PC-9 (cell line): ENCODE measurements at regions not wholly inside any gene's neighbourhood (a gene's known extent, or its start where the extent isn't known, plus 50 kb on each side); places are given as distances from the start of the nearest gene placed in this dataset.
"Not testable (repeated sequence)": the region's sequence is repeated elsewhere in the genome, so short reads cannot be mapped to it uniquely, and the experiment has no call there.

Experiments
- BruUV-seq: library from RNA; stranded (reverse); fragments of 400-500 nt; replicated peaks from 2 replicates; lab custom pipeline; 2021; lab: Mats Ljungman, UMichigan
- CTCF ChIA-PET: fragments of 300-600 bp; sonication (Branson Sonifier 250); formaldehyde crosslinking; loops from one replicate; lab custom pipeline; 2022; ENCODE audit warnings: antibody characterized with exemption; lab: Charles Lee
- POLR2A ChIA-PET: fragments of 300-600 bp; sonication (Branson Sonifier 250); formaldehyde crosslinking; loops from one replicate; lab custom pipeline; 2022; ENCODE audit warnings: antibody characterized with exemption; ENCODE audit not compliant: unreplicated experiment; lab: Charles Lee
- DNase-seq, 2 experiments: peaks; one replicate each; pipeline versions ENCODE4 v3.0.0 to v3.0.0-alpha.2; 2015 to 2022; ENCODE audit warnings: mixed read lengths in 1 of 2
- H2AFZ ChIP-seq: fragments of 200-600 bp; sonication (generic); 2 replicates; pipeline ENCODE4 v1.8.1; 2017; ENCODE audit warnings: antibody characterized with exemption
- H3F3A ChIP-seq: fragments of 200-600 bp; sonication (generic); 2 replicates; pipeline ENCODE4 v1.8.1; 2017; ENCODE audit warnings: antibody characterized with exemption, mild to moderate bottlenecking, low read depth; ENCODE audit not compliant: insufficient read depth
- H3K27ac ChIP-seq: fragments of 200-600 bp; sonication (generic); 2 replicates; pipeline ENCODE4 v1.6.1; 2016; ENCODE audit warnings: mixed run types
- H3K27me3 ChIP-seq: fragments of 200-600 bp; sonication (generic); 2 replicates; pipeline ENCODE4 v1.6.1; 2016; ENCODE audit warnings: low read depth, mixed run types; ENCODE audit not compliant: insufficient read depth
- H3K36me3 ChIP-seq: fragments of 200-600 bp; sonication (generic); 2 replicates; pipeline ENCODE4 v1.6.1; 2016; ENCODE audit warnings: low read depth, mixed run types
- H3K4me1 ChIP-seq: fragments of 200-600 bp; sonication (generic); replicated peaks from 2 replicates; pipeline ENCODE4 v1.6.1; 2016; ENCODE audit warnings: mixed run types; ENCODE audit not compliant: insufficient read depth
- H3K4me2 ChIP-seq: fragments of 200-600 bp; sonication (generic); 2 replicates; pipeline ENCODE4 v1.6.1; 2017; ENCODE audit warnings: mixed run types
- H3K4me3 ChIP-seq: fragments of 200-600 bp; sonication (generic); 2 replicates; pipeline ENCODE4 v1.6.1; 2016; ENCODE audit warnings: mixed run types
- H3K79me2 ChIP-seq: fragments of 200-600 bp; sonication (generic); 2 replicates; pipeline ENCODE4 v1.6.1; 2017; ENCODE audit warnings: low read depth, mixed run types
- H3K9me2 ChIP-seq: fragments of 200-600 bp; sonication (generic); 2 replicates; pipeline ENCODE4 v1.8.1; 2017; ENCODE audit warnings: mild to moderate bottlenecking; ENCODE audit not compliant: insufficient read depth
- H3K9me3 ChIP-seq: fragments of 200-600 bp; sonication (generic); 2 replicates; pipeline ENCODE4 v1.8.1; 2016; ENCODE audit warnings: low read depth; ENCODE audit not compliant: insufficient read depth
- H4K20me1 ChIP-seq: fragments of 200-600 bp; sonication (generic); 2 replicates; pipeline ENCODE4 v1.8.1; 2017; ENCODE audit not compliant: insufficient read depth
- EZH2 ChIP-seq: fragments of 200-600 bp; sonication (generic); IDR thresholded peaks from 2 replicates; pipeline ENCODE4 v1.8.0; 2017; ENCODE audit warnings: antibody characterized with exemption, low read depth
- intact Hi-C: fragments of 100-400 bp; cut with micrococcal nuclease; formaldehyde crosslinking; loops from one replicate; pipeline ENCODE4 v1.10.0; 2022; ENCODE audit not compliant: unreplicated experiment
- TF ChIP-seq, protein P1 (sequence below): fragments of 200-600 bp; sonication (generic); conservative IDR thresholded peaks from 2 replicates; pipeline ENCODE4 v1.6.1; 2017; ENCODE audit warnings: mixed run types, antibody characterized with exemption, mild to moderate bottlenecking, moderate library complexity

DNA sequence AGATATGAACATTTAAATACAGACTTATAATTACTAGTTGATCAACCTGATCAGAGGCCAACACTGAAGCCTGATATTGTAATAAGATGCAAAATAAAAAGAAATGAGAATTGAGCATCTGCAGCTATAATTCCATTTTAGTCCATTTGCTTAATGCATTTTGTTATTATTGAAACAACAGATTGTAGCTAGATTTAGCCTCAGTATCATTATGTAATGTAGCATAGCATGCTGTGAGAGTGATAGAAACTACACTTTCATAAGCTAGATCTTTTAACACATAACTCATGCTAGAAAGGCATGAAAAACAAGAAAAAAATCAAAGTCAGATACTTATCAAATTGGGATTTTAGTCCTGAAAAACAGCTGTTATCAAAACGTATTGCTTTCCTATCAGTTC lies 292.7 kb upstream of the ADARB2 start:
- CTCF ChIA-PET = no interaction called here

DNA sequence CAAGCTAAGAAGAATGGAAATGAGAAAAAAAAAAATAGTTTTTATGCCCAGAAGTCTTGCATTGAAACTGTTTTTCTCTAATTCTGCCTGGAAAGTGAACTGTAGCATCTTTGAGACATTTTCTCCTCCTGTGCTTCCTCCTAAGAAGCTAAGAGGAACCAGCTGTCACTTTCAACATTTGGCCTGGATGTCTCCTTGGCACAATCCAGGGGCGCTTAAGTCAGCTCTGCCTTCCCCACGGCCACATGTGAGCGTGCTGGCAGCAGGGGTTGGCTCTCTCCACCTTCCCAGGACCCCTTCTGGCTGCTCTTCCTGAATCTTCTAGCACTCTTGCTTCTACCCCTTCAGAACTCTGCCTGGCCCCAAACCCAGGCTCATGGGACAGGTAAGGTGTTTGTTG lies 289.6 kb upstream of the ADARB2 start:
- TF ChIP-seq EZH2 = no peak
- TF ChIP-seq, protein P1, sequence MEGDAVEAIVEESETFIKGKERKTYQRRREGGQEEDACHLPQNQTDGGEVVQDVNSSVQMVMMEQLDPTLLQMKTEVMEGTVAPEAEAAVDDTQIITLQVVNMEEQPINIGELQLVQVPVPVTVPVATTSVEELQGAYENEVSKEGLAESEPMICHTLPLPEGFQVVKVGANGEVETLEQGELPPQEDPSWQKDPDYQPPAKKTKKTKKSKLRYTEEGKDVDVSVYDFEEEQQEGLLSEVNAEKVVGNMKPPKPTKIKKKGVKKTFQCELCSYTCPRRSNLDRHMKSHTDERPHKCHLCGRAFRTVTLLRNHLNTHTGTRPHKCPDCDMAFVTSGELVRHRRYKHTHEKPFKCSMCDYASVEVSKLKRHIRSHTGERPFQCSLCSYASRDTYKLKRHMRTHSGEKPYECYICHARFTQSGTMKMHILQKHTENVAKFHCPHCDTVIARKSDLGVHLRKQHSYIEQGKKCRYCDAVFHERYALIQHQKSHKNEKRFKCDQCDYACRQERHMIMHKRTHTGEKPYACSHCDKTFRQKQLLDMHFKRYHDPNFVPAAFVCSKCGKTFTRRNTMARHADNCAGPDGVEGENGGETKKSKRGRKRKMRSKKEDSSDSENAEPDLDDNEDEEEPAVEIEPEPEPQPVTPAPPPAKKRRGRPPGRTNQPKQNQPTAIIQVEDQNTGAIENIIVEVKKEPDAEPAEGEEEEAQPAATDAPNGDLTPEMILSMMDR = no peak
- Histone ChIP-seq H3K4me3 (no peak overlapping the region), H3K36me3 (no peaks in the 10 kb centered on the region), H3K9me3 (no peaks in the 10 kb centered on the region), H4K20me1 (no peaks in the 10 kb centered on the region), H3K27me3 (no peaks in the 10 kb centered on the region), H3K4me1 (no peaks in the 10 kb centered on the region), H3K79me2 (no peaks in the 10 kb centered on the region), H3K9me2 (no peaks in the 10 kb centered on the region), H3F3A (no peaks in the 10 kb centered on the region), H3K4me2 (no peak overlapping the region), H2AFZ (no peak overlapping the region), H3K27ac (no peak overlapping the region)
- POLR2A ChIA-PET = no interaction called here
- CTCF ChIA-PET = no interaction called here
- intact Hi-C loops = no loop called here
- no peak for DNase-seq
- no TSS peak for BruUV-seq

More for the DNA sequence above, 292.7 kb upstream of the ADARB2 start:
- no peak for DNase-seq
- intact Hi-C loops = no loop called here
- Histone ChIP-seq H2AFZ (no peak overlapping the region), H3K4me1 (no peaks in the 10 kb centered on the region), H3K36me3 (no peaks in the 10 kb centered on the region), H3K9me2 (no peaks in the 10 kb centered on the region), H3K27me3 (no peaks in the 10 kb centered on the region), H3F3A (no peaks in the 10 kb centered on the region), H3K27ac (no peak overlapping the region), H3K79me2 (no peaks in the 10 kb centered on the region), H3K4me2 (no peak overlapping the region), H3K9me3 (no peaks in the 10 kb centered on the region), H3K4me3 (no peak overlapping the region), H4K20me1 (no peaks in the 10 kb centered on the region)
- POLR2A ChIA-PET = no interaction called here
- TF ChIP-seq EZH2 = no peak
- TF ChIP-seq, protein P1 = no peak
- no TSS peak for BruUV-seq

- POLR2A ChIA-PET = not testable (repeated sequence)
Observed at GRCh38 chr10:2024750-2025149, 287.4 kb upstream of the ADARB2 start.

DNA sequence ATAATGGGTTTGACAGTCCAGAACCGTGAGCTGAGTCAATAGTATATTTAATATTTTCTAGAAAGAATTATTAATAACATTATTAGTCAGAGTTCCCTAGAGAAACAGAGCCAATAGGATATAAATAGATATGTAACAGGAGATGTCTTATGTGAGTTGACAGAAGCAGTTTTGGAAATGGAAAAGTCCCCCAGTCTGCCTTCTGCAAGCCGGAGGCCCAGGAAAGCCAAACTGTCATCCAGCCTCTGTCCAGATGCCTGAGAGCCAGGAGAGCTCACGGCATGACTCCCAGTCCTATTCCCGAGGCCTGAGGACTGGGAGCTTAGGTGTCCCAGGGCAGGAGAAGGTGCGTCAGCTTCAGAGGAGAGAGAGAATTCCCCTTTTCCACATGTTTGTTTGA lies 286.4 kb upstream of the ADARB2 start:
- H3K9me3 ChIP-seq = no peaks in the 10 kb centered on the region
- no peaks in the 10 kb centered on the region for H3K4me1 ChIP-seq
- DNase-seq = no peak
- TF ChIP-seq, protein P1 = no peak
- no peak for TF ChIP-seq EZH2
- no peaks in the 10 kb centered on the region for H3F3A ChIP-seq
- no peaks in the 10 kb centered on the region for H3K79me2 ChIP-seq
- ChIA-PET POLR2A (no interaction called here), CTCF (no interaction called here)
- no peak overlapping the region for H3K4me3 ChIP-seq
- no TSS peak for BruUV-seq
- H2AFZ ChIP-seq = no peak overlapping the region
- H3K9me2 ChIP-seq = no peaks in the 10 kb centered on the region
- H3K4me2 ChIP-seq = no peak overlapping the region
- intact Hi-C loops = no loop called here
- no peak overlapping the region for H3K27ac ChIP-seq
- peaks cover under 1% of the 10 kb centered on the region; the same call in 1 of the 2 replicates for H3K27me3 ChIP-seq
- no peaks in the 10 kb centered on the region for H3K36me3 ChIP-seq
- no peaks in the 10 kb centered on the region for H4K20me1 ChIP-seq

More at GRCh38 chr10:2024750-2025149, 287.4 kb upstream of the ADARB2 start:
- H2AFZ ChIP-seq, DNase-seq, H4K20me1 ChIP-seq, H3K9me2 ChIP-seq, intact Hi-C loops, H3K9me3 ChIP-seq, H3K27ac ChIP-seq, H3K4me3 ChIP-seq, H3K36me3 ChIP-seq, H3F3A ChIP-seq, H3K4me2 ChIP-seq, H3K27me3 ChIP-seq, BruUV-seq, H3K4me1 ChIP-seq, CTCF ChIA-PET, H3K79me2 ChIP-seq: not testable (repeated sequence)
